A172 (cell line): ENCODE measurements at regions not wholly inside any gene's neighbourhood (a gene's known extent, or its start where the extent isn't known, plus 50 kb on each side); places are given as distances from the start of the nearest gene placed in this dataset.

Experiments used
- DNase-seq: peaks from one replicate; pipeline ENCODE4 v3.0.0-alpha.2; 2015; ENCODE audit warnings: low spot score

- DNase-seq: no peak
Measured at GRCh38 chr10:129369566-129369965, 97.5 kb upstream of the MGMT start.

GRCh38 chr10:129371541-129371940 is 95.5 kb upstream of the MGMT start:
- no peak for DNase-seq

- DNase-seq: no peak
Measured at GRCh38 chr10:129372172-129372571, 94.9 kb upstream of the MGMT start.

GRCh38 chr10:129373231-129373630 is 93.8 kb upstream of the MGMT start:
- DNase-seq: no peak

- DNase-seq: no peak
Measured at GRCh38 chr10:129373718-129374117, 93.3 kb upstream of the MGMT start.

- no peak for DNase-seq
Measured at GRCh38 chr10:129375171-129375570, 91.9 kb upstream of the MGMT start.

GRCh38 chr10:129375912-129376311 is 91.1 kb upstream of the MGMT start:
- no peak for DNase-seq

GRCh38 chr10:129380279-129380678 is 86.8 kb upstream of the MGMT start:
- no peak for DNase-seq

- no peak for DNase-seq
Measured at GRCh38 chr10:129381741-129382140, 85.3 kb upstream of the MGMT start.

- no peak for DNase-seq
Measured at GRCh38 chr10:129382401-129382800, 84.6 kb upstream of the MGMT start.

GRCh38 chr10:129383651-129384050 is 83.4 kb upstream of the MGMT start:
- DNase-seq: no peak

GRCh38 chr10:129385600-129385999 is 81.4 kb upstream of the MGMT start:
- DNase-seq: no peak

GRCh38 chr10:129386415-129387257 is 80.4 kb upstream of the MGMT start:
- DNase-seq: no peak

GRCh38 chr10:129387258-129387525 is 79.8 kb upstream of the MGMT start:
- DNase-seq: no peak

- no peak for DNase-seq
Measured at GRCh38 chr10:129388435-129388834, 78.6 kb upstream of the MGMT start.

GRCh38 chr10:129389194-129389593 is 77.8 kb upstream of the MGMT start:
- DNase-seq: no peak

GRCh38 chr10:129390147-129390546 is 76.9 kb upstream of the MGMT start:
- no peak for DNase-seq

GRCh38 chr10:129390726-129391125 is 76.3 kb upstream of the MGMT start:
- no peak for DNase-seq

- no peak for DNase-seq
Measured at GRCh38 chr10:129391464-129391863, 75.6 kb upstream of the MGMT start.

GRCh38 chr10:129392855-129393254 is 74.2 kb upstream of the MGMT start:
- no peak for DNase-seq

- no peak for DNase-seq
Measured at GRCh38 chr10:129393812-129394211, 73.2 kb upstream of the MGMT start.

- no peak for DNase-seq
Measured at GRCh38 chr10:129394518-129395328, 72.3 kb upstream of the MGMT start.

- DNase-seq: no peak
Measured at GRCh38 chr10:129396021-129396722, 70.9 kb upstream of the MGMT start.
